Hematopoietic multipotent progenitor cell treated with erythropoietin and hydrocortisone succinate and interleukin-3 and kit ligand, for 15 days (in vitro differentiated cells): ENCODE measurements at regions not wholly inside any gene's neighbourhood (a gene's known extent, or its start where the extent isn't known, plus 50 kb on each side); places are given as distances from the start of the nearest gene placed in this dataset.
"Not testable (repeated sequence)": the region's sequence is repeated elsewhere in the genome, so short reads cannot be mapped to it uniquely, and the experiment has no call there.

Experiments
- DNase-seq: peaks from one replicate; pipeline ENCODE4 v3.0.0-alpha.2; 2015; ENCODE audit warnings: low spot score

DNA sequence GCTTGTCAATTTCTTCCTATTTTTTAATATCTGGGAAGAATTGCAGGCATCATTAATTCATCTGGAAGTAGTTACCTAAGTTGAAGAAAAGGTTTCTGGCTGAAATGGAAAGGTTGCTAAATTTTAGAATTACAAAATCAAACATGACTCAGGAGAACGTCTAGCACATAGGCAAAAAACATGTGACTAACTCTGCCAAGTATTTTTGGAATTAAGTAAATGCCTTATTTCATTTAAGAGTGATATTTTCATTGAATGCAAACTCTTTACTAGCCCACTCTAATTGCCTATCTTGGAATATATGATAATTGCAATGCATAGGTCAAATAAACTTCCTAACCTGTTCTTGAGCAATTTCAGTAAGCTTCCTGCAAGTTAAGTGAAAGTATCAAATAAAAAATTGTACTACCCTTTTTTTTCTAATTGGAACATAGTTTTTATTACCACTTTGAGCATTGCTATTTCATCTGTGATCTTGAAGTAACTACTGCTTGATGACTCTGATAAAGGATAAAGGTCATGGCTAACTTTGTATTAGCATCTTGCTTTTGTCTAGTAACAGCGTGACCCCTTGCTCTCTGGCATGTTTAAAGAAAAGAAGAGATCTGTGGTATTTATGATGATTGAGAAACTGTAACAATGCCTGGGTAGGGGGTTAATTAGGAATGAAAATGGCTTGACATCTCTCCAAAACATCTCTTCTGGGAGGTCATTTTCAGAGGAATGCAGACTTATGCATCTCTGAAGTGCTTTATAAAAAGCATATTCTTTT, 208.3 kb upstream of the NCAM2 start:
- DNase-seq, result no peak

DNA sequence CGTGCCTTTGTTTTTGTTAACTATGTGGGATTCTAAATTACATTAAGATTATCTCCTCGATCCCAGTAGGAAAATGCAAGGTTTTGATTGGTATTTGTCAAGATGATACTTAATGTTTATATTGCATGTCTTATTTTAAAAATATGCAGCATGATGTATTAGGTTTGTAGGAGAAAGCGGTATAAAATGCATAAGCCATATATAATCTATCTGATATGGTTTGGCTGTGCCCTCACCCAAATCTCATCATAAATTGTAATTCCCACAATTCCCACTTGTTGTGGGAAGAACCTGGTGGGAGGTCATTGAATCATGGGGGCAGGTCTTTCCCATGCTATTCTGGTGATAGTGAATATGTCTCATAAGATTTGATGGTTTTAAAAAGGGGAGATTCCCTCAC, 198.1 kb upstream of the NCAM2 start:
- DNase-seq, result no peak

GRCh38 chr21:20802201-20802600, 196.0 kb upstream of the NCAM2 start:
- DNase-seq, result no peak

DNA sequence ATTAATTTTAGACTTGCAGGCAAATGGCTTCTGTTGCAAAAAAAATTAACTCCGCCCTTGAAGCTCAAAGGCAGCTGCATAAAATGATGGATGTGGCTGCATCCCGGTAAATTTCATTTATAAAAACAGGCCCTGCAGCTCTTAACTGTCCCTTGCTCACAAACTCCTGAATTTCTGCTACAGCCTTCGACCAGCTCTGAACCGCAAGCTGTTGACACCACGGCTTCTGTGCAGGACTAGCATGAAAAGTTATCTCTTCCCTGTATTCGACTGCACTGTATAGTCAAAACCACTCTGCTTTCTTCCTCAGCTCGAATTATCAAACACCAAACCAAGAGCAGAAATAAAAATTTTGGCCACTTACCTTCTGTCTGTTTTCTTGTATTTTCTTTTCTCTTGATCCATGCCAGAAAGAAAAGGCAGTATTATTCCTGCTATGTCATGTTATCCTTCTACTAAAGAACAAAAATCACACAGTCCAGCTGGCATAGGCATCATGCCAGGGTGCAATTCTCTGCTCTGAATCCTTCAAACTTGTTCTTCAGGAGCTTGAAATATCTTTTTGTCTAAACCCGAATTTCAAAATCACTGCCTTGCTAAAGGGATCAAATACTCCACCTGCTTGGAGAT, 195.5 kb upstream of the NCAM2 start:
- no peak for DNase-seq

DNA sequence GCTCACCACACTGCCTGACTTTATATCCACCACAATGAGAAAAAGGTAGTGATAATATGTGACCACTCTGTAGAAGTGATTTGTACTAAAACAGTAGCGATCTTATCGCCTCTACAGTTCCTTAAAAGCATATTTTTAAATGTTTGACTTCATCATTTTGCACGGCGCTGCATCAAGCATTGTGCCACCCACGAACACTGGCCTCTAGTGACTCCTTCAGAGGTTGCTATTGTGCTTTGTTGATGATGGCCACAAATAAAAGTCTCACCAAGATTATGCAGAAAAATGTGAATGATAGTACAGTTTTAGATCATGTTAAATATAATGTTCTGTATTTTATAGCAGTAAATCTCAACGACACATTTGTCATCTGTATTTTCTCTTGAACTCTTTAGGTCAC, 186.5 kb upstream of the NCAM2 start:
- DNase-seq, result no peak

DNA sequence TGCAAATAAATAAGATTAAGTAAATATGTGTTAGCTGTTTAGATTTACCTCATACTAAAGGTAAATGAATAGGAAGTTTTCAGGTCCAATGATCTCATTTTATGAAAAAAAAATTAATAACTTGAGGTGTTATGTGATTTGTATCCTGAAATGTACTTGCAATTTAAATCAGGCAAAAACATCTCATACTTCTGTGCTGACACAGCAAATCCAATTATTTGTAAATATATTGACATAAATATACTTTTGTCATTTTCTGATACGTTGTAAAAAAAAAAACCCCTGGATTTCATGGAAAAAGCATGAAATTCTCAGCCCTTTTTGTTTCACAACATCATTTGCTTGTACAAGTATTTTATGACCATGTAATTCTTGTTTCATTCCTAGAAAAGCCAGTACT, 184.1 kb upstream of the NCAM2 start:
- no peak for DNase-seq

DNA sequence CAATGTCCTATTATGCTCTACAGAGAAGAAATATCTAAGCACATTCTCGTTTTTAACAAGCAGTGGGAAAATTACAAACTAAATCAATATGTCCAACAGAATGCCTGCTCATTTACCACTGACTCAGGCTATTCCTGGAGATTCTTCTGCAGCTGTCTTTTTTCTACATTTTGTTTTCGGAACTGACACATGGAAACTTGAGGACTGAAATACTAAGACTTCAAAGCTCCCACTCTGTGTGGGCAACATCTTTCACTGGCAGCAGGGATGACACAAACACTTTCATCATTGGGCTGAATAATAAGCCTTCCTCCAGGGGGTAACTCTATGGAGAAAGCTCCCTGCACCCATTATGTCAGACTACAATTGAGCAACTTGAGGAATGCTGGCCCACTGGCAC, 175.5 kb upstream of the NCAM2 start:
- DNase-seq, result no peak

DNA sequence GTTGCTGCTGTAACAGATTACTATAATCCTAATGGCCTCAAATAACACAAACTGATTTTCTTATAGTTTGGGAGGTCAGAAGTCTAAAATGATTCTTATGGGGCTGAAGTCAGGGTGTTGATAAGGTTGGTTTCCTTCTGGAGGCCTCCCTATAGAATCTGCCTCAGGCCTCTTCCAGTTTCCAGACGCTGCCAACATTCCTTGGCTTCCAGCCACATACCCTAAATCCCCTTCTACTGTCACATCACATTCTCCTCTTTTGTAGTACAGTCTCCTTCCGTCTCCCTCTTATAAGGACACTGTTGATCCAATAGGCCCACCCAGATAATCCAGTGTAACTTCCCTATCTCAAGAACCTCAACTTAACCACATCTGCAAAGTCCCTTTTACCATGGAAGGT, 145.3 kb upstream of the NCAM2 start:
- no peak for DNase-seq

GRCh38 chr21:20856926-20857325, 141.3 kb upstream of the NCAM2 start:
- DNase-seq, result no peak

DNA sequence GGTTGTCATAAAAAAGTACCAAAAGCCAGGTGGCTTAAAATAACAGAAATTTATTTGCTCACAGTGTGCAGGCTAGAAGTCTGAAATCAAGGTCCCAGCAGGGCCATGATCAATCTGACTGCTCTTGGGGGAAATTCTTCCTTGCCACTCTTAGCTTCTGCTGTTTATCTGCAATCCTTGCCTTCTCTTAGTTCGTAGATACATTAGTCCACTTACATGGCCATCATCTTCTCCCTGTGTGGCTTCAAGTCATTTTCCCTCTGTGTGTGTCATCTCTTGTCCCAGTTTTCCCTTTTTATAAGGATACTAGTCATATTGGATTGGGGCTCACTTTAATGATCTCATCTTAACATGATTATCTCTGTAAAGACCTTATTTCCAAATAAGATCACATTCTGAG, 124.0 kb upstream of the NCAM2 start:
- DNase-seq, result no peak

GRCh38 chr21:20875742-20876141, 122.5 kb upstream of the NCAM2 start:
- no peak for DNase-seq

GRCh38 chr21:20877976-20878375, 120.2 kb upstream of the NCAM2 start:
- no peak for DNase-seq

- no peak for DNase-seq
Observed at GRCh38 chr21:20882462-20883407, 115.5 kb upstream of the NCAM2 start.

DNA sequence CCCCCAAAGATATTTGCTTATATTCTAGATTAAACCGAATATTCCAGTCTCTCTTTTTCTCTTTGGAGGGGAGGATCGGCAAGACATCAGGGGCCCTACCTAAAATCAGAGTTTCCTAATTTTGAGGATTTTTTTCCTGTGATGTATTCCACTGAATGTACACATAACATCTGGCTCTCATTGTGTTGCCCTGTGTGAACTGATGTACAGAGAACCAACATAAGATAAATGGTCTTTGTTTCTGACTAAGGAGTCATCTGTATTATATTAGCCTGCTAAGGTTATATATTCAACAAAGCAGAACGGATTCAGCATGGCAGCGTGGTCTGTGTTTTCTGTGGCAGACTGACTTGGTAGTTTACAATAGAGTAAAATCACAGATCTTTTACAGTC, 114.8 kb upstream of the NCAM2 start:
- DNase-seq, result no peak

DNA sequence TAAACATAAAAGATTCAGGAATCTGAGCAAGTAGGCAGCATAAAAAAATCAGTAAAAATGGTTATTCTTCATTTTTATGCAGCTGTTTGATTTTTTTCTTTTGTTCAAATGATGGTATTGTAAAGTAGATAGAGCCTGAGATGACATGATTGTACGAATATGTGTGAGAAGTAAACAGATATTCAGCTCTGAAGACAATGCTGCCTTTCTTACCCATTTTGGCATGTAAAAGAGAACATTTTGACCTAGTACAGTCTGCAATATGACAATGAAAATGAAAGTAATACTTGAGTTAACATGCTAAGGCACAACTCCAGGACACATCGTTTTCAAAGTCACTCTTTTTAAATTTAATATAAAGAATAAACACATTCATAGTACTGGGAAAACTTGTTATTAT, 95.7 kb upstream of the NCAM2 start:
- no peak for DNase-seq

DNA sequence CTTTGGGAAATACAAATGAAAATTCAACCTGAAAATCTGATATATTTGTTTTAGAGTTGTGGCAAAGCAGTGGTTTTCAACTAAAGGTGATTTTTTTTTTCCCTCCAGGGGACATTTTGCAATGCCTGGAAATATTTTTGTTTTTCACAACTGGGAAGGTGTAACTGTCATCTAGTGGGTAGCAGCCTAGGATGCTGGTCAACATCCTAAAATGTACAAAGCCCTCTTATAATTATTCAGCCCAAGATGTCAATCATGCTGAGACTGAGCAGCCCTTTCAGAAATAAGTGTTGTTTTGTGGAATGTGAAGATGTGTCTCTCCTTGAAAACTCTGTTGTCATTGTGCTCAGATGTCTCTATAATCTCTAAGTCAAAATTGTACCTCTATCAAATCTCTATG, 95.2 kb upstream of the NCAM2 start:
- no peak for DNase-seq

- not testable (repeated sequence) for DNase-seq
Observed at GRCh38 chr21:20927555-20927954, 70.7 kb upstream of the NCAM2 start.

DNA sequence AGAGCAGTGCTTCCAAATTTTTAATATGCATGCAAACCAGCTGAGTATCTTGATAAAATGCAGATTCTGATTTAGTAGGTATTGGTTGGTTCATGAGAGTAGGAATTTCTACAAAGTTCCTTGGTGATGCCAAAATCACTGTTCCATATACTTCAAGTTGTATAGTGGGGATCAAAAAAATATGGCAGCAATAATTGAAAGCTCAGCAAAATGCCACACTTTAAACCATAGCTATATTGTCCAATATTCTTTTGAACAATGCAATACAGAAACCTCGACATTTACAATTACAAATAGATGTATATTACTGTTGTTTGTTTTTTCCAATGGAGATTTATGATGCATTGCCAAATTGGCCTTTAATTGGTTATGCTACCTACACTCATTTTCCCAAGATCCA, 55.7 kb upstream of the NCAM2 start:
- DNase-seq, result no peak

- no peak for DNase-seq
Observed at GRCh38 chr21:20943561-20943997, 54.6 kb upstream of the NCAM2 start.

- DNase-seq, result no peak
Observed at GRCh38 chr21:20944139-20944538, 54.1 kb upstream of the NCAM2 start.

- DNase-seq, result no peak
Observed at GRCh38 chr21:20946701-20947100, 51.5 kb upstream of the NCAM2 start.
